GM12891 (cell line): ENCODE measurements at regions not wholly inside any gene's neighbourhood (a gene's known extent, or its start where the extent isn't known, plus 50 kb on each side); places are given as distances from the start of the nearest gene placed in this dataset.

ENCODE experiments used
- DNase-seq: peaks from one replicate; pipeline ENCODE4 v3.0.0; 2011; ENCODE audit warnings: low spot score; ENCODE audit not compliant: insufficient read length
- FAIRE-seq: peaks from 2 replicates; lab custom pipeline; 2011; peaks lifted over from hg19 to GRCh38; lab: Jason Lieb, UNC
- PAX5 ChIP-seq: IDR thresholded peaks from 2 replicates; pipeline ENCODE4 v1.6.1; 2011; ENCODE audit warnings: low read length, moderate library complexity, mild to moderate bottlenecking; ENCODE audit not compliant: insufficient read depth, severe bottlenecking
- POLR2A ChIP-seq: IDR thresholded peaks from 2 replicates; pipeline ENCODE4 v1.6.1; 2011; ENCODE audit warnings: low read depth, low read length, control low read depth
- POLR2AphosphoS5 ChIP-seq: IDR thresholded peaks from 2 replicates; pipeline ENCODE4 v1.6.1; 2011; ENCODE audit warnings: low read depth, low read length, control low read depth
- POU2F2 ChIP-seq: IDR thresholded peaks from 2 replicates; pipeline ENCODE4 v1.6.1; 2011; ENCODE audit warnings: low read depth, mild to moderate bottlenecking, control low read depth, low read length, moderate library complexity
- SPI1 ChIP-seq: IDR thresholded peaks from 2 replicates; pipeline ENCODE4 v1.6.1; 2011; ENCODE audit warnings: low read depth, low read length, control low read depth
- TAF1 ChIP-seq: IDR thresholded peaks from 2 replicates; pipeline ENCODE4 v1.6.1; 2011; ENCODE audit warnings: low read depth, low read length, control low read depth

- DNase-seq, result no peak
- no peak for FAIRE-seq
- TF ChIP-seq POLR2A (no peak), POU2F2 (no peak), PAX5 (no peak), SPI1 (no peak), POLR2AphosphoS5 (no peak), TAF1 (no peak)
These were observed 69.8 kb upstream of the NFIB start for GRCh38 chr9:14383773-14384172.

GRCh38 chr9:14383294-14383693 lies 69.4 kb upstream of the NFIB start:
- FAIRE-seq, result no peak
- no peak for DNase-seq
- TF ChIP-seq TAF1 (no peak), SPI1 (no peak), POLR2A (no peak), POU2F2 (no peak), PAX5 (no peak), POLR2AphosphoS5 (no peak)

- no peak for TF ChIP-seq POU2F2
- TF ChIP-seq PAX5, result no peak
- TF ChIP-seq SPI1, result no peak
- TF ChIP-seq TAF1, result no peak
- DNase-seq (no peak), FAIRE-seq (no peak)
These were observed 66.3 kb upstream of the NFIB start for GRCh38 chr9:14380061-14380836.

GRCh38 chr9:14379280-14379679 lies 65.3 kb upstream of the NFIB start:
- DNase-seq (no peak), FAIRE-seq (no peak)
- TF ChIP-seq POLR2A (no peak), POLR2AphosphoS5 (no peak), TAF1 (no peak), POU2F2 (no peak), PAX5 (no peak), SPI1 (no peak)

- DNase-seq (no peak), FAIRE-seq (no peak)
- TF ChIP-seq SPI1, result no peak
These were observed 59.8 kb upstream of the NFIB start for GRCh38 chr9:14373706-14374105.

- TF ChIP-seq POLR2AphosphoS5, result no peak
- no peak for TF ChIP-seq TAF1
- TF ChIP-seq PAX5, result no peak
- TF ChIP-seq SPI1, result no peak
- TF ChIP-seq POU2F2, result no peak
- TF ChIP-seq POLR2A, result no peak
- DNase-seq (no peak), FAIRE-seq (no peak)
These were observed 59.4 kb upstream of the NFIB start for GRCh38 chr9:14373336-14373666.

GRCh38 chr9:14372437-14373335 lies 58.7 kb upstream of the NFIB start:
- TF ChIP-seq PAX5, result no peak
- DNase-seq, result no peak
- no peak for FAIRE-seq

GRCh38 chr9:14369011-14369410 lies 55.1 kb upstream of the NFIB start:
- TF ChIP-seq POU2F2, result no peak
- TF ChIP-seq SPI1, result no peak
- no peak for TF ChIP-seq POLR2A
- no peak for TF ChIP-seq TAF1
- no peak for DNase-seq
- FAIRE-seq, result no peak

GRCh38 chr9:14366076-14366475 lies 52.1 kb upstream of the NFIB start:
- no peak for FAIRE-seq
- DNase-seq, result no peak
- no peak for TF ChIP-seq SPI1
- no peak for TF ChIP-seq POU2F2
- no peak for TF ChIP-seq PAX5
- TF ChIP-seq POLR2AphosphoS5, result no peak
- no peak for TF ChIP-seq POLR2A
- no peak for TF ChIP-seq TAF1

- FAIRE-seq, result no peak
- DNase-seq, result no peak
- TF ChIP-seq SPI1, result no peak
- no peak for TF ChIP-seq PAX5
- no peak for TF ChIP-seq POLR2A
- no peak for TF ChIP-seq POU2F2
- no peak for TF ChIP-seq POLR2AphosphoS5
These were observed 51.7 kb upstream of the NFIB start for GRCh38 chr9:14365670-14366069.
